Prostate gland (tissue), 2 donors: ENCODE measurements at regions not wholly inside any gene's neighbourhood (a gene's known extent, or its start where the extent isn't known, plus 50 kb on each side); places are given as distances from the start of the nearest gene placed in this dataset.

Experiments
- DNase-seq: peaks from one replicate; pipeline ENCODE4 v3.0.0-alpha.2; 2019; ENCODE audit warnings: low spot score
- H3K27ac ChIP-seq, 2 donors: fragments of 200-600 bp; sonication (generic); 2 replicates each; pipeline ENCODE4 v1.5.1; 2017 to 2019
- H3K27me3 ChIP-seq: fragments of 200-600 bp; sonication (generic); replicated peaks from 2 replicates; pipeline ENCODE4 v1.5.1; 2019; ENCODE audit not compliant: insufficient read depth
- H3K36me3 ChIP-seq, 2 donors: fragments of 200-600 bp; sonication (generic); 1 replicate in 1 of 2; 2 replicates in 1 of 2; pipeline versions ENCODE4 v1.5.1 to v1.8.1; 2017 to 2019
- H3K4me1 ChIP-seq: fragments of 200-600 bp; sonication (generic); replicated peaks from 2 replicates; pipeline ENCODE4 v1.5.1; 2019
- H3K4me3 ChIP-seq, 2 donors: fragments of 200-600 bp; sonication (generic); 2 replicates each; pipeline ENCODE4 v1.5.1; 2017 to 2019
- H3K9me3 ChIP-seq: fragments of 200-600 bp; sonication (generic); 2 replicates; pipeline ENCODE4 v1.5.1; 2017
- CTCF ChIP-seq, 4 experiments: fragments of 200-600 bp in 2 of 4; fragments of 450-650 bp in 2 of 4; sonication (generic) in 2 of 4; IDR thresholded peaks; 1 replicate in 3 of 4; 2 replicates in 1 of 4; pipeline ENCODE4 v1.5.1; 2016 to 2019; ENCODE audit warnings: antibody characterized with exemption in 4 of 4, mild to moderate bottlenecking in 2 of 4, moderate library complexity in 2 of 4
- POLR2A ChIP-seq: fragments of 450-650 bp; IDR thresholded peaks from one replicate; pipeline ENCODE4 v1.6.1; 2016; ENCODE audit warnings: antibody characterized with exemption, mild to moderate bottlenecking
- POLR2AphosphoS5 ChIP-seq: sonication (generic); formaldehyde crosslinking; IDR thresholded peaks from one replicate; pipeline ENCODE4 v1.6.1; 2017; ENCODE audit warnings: antibody characterized with exemption
- WGBS: methylation state at CpG from one replicate; pipeline ENCODE4 v1.1.5; 2018; 5-methylcytosine and 5-hydroxymethylcytosine counted together
- intact Hi-C: fragments of 100-400 bp; cut with DNase I; formaldehyde crosslinking; loops from one replicate; pipeline ENCODE4 v1.14.2; 2022

- no peaks in the 10 kb centered on the region for H3K4me1 ChIP-seq
- intact Hi-C loops: no loop called here
- 78% methylated on average over 2 of the region's 2 CpGs for WGBS
- H3K36me3 ChIP-seq: no peaks in the 10 kb centered on the region
- H3K4me3 ChIP-seq: no peak overlapping the region
- no peak for TF ChIP-seq POLR2AphosphoS5
- TF ChIP-seq POLR2A: no peak
- TF ChIP-seq CTCF (IDR thresholded peaks at IDR 0.05): no peak
- H3K9me3 ChIP-seq: no peaks in the 10 kb centered on the region
- no peak for DNase-seq
- no peaks in the 10 kb centered on the region for H3K27me3 ChIP-seq
- no peak overlapping the region for H3K27ac ChIP-seq
Measured at GRCh38 chr5:102089883-102090282, 206.2 kb downstream of the SLCO4C1 start.

- TF ChIP-seq POLR2AphosphoS5: no peak
- TF ChIP-seq CTCF (IDR thresholded peaks at IDR 0.05): no peak
- no peak for TF ChIP-seq POLR2A
- no peak for DNase-seq
- no peak overlapping the region for H3K4me3 ChIP-seq
- 72% methylated on average over 2 of the region's 2 CpGs for WGBS
- no peak overlapping the region for H3K27ac ChIP-seq
- no peaks in the 10 kb centered on the region for H3K36me3 ChIP-seq
- no peaks in the 10 kb centered on the region for H3K9me3 ChIP-seq
- H3K4me1 ChIP-seq: no peaks in the 10 kb centered on the region
- intact Hi-C loops: no loop called here
- no peaks in the 10 kb centered on the region for H3K27me3 ChIP-seq
Measured at GRCh38 chr5:102087906-102088305, 208.2 kb downstream of the SLCO4C1 start.

GRCh38 chr5:102080288-102080687 lies 215.8 kb downstream of the SLCO4C1 start:
- 18% methylated on average over 1 of the region's 1 CpG for WGBS
- no peak for DNase-seq
- TF ChIP-seq POLR2AphosphoS5 (no peak), CTCF (IDR thresholded peaks at IDR 0.05) (no peak), POLR2A (no peak)
- H3K27ac ChIP-seq: no peak overlapping the region
- H3K36me3 ChIP-seq: no peaks in the 10 kb centered on the region
- H3K4me3 ChIP-seq: no peak overlapping the region
- intact Hi-C loops: no loop called here
- no peaks in the 10 kb centered on the region for H3K27me3 ChIP-seq
- H3K4me1 ChIP-seq: no peaks in the 10 kb centered on the region
- no peaks in the 10 kb centered on the region for H3K9me3 ChIP-seq

- H3K9me3 ChIP-seq: no peaks in the 10 kb centered on the region
- no peak overlapping the region for H3K27ac ChIP-seq
- DNase-seq: no peak
- intact Hi-C loops: no loop called here
- TF ChIP-seq POLR2A (no peak), POLR2AphosphoS5 (no peak), CTCF (IDR thresholded peaks at IDR 0.05) (no peak)
- no peaks in the 10 kb centered on the region for H3K27me3 ChIP-seq
- no peak overlapping the region for H3K4me3 ChIP-seq
- no peaks in the 10 kb centered on the region for H3K4me1 ChIP-seq
- 95% methylated on average over 5 of the region's 5 CpGs for WGBS
- no peaks in the 10 kb centered on the region for H3K36me3 ChIP-seq
Measured at GRCh38 chr5:102077920-102078319, 218.2 kb downstream of the SLCO4C1 start.

GRCh38 chr5:102069974-102070373 lies 226.1 kb downstream of the SLCO4C1 start:
- no peaks in the 10 kb centered on the region for H3K9me3 ChIP-seq
- H3K4me3 ChIP-seq: no peak overlapping the region
- H3K36me3 ChIP-seq: no peaks in the 10 kb centered on the region
- no peaks in the 10 kb centered on the region for H3K4me1 ChIP-seq
- H3K27ac ChIP-seq: no peak overlapping the region
- WGBS: 64% methylated on average over 3 of the region's 3 CpGs
- DNase-seq: no peak
- H3K27me3 ChIP-seq: no peaks in the 10 kb centered on the region
- intact Hi-C loops: no loop called here
- TF ChIP-seq POLR2AphosphoS5 (no peak), CTCF (IDR thresholded peaks at IDR 0.05) (no peak), POLR2A (no peak)
